SHP77 (cell line): ENCODE measurements at regions not wholly inside any gene's neighbourhood (a gene's known extent, or its start where the extent isn't known, plus 50 kb on each side); places are given as distances from the start of the nearest gene placed in this dataset.
"Not testable (repeated sequence)": the region's sequence is repeated elsewhere in the genome, so short reads cannot be mapped to it uniquely, and the experiment has no call there.

Experiments
- DNase-seq, 2 experiments: peaks; one replicate each; lab custom pipeline; 2025; lab: John Stamatoyannopoulos, UW

GRCh38 chr14:87309557-87309956 lies 683.4 kb downstream of the GALC start:
- no peak for DNase-seq

- no peak for DNase-seq
Measured at GRCh38 chr14:87306409-87307168, 686.4 kb downstream of the GALC start.

DNA sequence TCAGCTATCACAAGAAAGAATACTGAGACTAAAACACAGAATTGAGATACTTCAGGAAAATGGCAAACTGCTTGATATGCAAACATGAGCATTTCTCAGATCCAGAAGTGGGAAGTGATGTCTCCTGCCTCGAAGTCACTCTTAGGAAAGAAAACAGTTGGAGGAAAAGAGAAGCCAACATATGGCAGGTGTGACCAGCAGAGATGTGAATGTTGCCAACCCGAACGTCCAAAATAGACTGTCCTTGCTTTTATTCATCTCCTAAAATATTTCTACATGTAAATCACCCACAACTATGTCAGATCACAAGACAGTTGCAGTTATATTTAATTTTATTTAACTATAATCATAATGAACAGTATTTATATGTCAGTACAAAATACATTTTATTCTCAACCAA lies 687.6 kb downstream of the GALC start:
- DNase-seq = no peak

DNA sequence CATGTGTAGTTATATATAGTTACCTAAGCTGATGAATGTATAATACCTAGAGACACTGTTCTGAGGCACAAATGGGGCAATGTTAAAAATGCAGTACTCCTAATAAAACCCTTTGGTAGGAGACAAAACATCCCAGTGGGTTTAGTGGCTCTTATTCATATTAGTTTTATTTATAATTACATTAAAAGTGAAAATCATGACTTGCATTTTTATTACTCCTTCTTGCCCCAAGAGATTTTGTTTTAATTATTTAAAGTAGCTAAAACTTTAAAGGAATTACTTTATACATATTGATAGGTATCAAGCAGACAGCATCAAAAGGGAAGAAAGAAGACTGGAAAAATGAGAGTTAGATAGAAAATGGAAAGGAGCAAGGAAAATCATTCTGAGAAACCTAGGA lies 688.6 kb downstream of the GALC start:
- no peak for DNase-seq

DNA sequence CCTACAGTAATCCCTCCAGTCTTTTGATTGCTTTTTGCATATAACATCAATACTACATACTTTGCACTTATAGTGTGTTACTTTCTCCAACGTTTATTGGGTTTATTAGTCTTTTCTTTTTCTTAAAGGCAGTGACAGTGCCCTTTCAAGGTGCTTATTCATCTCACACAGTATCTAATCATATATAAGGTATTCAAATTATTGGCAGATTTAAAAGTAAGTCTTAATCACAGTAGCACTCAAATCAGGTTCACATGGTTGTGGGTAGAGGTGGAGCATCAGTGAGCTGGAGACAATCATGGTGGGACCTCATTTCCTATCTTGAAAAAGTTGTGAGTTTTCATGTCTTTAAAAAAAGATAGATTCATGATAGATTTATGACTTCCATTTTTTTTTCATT lies 706.2 kb downstream of the GALC start:
- no peak for DNase-seq

DNA sequence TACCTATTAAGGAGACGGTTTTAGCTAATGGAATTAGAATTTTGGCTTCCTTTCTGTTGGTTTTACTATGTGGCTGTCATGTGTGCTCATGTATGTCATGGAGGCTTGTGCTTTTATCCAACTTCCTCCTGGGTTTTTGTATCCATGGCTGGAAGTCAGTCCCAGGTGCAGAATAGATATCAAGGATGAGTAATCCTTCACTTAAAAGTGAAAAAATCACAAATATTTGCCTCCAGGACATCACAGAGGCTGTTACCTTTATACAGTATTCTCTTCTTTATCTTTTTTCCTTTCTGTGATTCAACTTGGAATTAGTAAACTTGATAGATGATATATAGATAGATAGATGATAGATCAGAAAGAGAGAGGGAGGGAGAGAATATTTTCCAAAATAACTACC lies 706.8 kb downstream of the GALC start:
- no peak for DNase-seq

- DNase-seq = no peak
Measured at GRCh38 chr14:87285506-87285905, 707.5 kb downstream of the GALC start.

- DNase-seq = no peak
Measured at GRCh38 chr14:87283547-87283946, 709.4 kb downstream of the GALC start.

DNA sequence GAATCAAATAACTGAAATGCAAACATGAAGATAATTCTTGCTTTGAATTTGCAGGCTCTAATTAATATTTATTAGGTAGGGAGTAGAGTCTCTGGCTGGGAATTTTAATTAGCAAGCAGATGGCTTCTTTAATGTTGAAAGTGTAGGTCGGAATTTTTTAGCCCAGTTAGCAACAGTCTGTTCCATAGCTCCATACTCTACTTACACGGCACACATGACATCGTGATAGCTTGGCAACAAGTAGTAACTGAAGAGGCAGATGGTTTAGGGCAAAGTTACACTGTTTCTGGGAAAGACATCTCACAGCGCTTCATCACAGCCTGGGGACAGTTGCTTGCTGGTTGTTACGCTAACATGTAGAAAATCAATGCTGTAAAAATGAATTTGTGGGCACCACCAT lies 710.7 kb downstream of the GALC start:
- DNase-seq = no peak

- DNase-seq = no peak
Measured at GRCh38 chr14:87278415-87278814, 714.6 kb downstream of the GALC start.

GRCh38 chr14:87271331-87271730 lies 721.7 kb downstream of the GALC start:
- no peak for DNase-seq

DNA sequence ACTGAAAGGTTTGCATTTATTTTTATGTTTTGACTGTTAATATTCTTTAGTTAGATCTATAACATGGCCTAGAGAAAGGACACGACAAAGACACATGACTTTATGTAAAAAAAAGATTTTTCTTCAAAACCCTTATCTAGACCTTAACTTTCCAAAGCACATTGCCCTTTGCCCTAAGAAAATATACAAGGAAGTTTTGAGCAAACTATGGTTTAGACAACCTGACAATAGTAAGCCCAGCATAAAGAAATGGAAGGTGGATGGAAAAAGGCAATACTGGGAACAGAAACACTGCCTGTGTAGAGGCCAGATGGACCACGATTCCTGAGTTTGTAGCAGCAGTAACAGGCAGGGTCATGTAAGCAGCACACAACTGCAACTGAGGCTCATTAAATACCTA lies 724.0 kb downstream of the GALC start:
- DNase-seq = no peak

DNA sequence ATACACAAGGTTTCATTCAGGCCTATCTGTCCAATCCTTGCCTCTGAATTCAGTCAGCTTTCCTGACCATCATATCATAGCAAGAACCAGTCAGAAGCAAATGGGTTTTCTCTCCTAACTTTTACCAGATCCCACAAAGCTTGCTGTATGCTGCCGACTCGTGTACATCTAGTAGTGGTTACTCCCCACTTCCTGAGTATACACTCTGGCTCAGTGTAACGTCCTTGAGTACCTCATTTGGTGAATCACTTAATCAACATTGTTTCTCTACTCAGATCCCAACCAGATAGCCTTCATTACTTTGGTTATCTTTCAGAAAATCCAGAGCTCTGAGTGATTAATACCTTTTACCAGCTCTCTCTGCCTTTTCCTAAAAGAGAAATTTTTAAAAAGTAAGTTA lies 728.2 kb downstream of the GALC start:
- DNase-seq = no peak

GRCh38 chr14:87264272-87264785 lies 728.7 kb downstream of the GALC start:
- no peak for DNase-seq

GRCh38 chr14:87261621-87262020 lies 731.4 kb downstream of the GALC start:
- no peak for DNase-seq

DNA sequence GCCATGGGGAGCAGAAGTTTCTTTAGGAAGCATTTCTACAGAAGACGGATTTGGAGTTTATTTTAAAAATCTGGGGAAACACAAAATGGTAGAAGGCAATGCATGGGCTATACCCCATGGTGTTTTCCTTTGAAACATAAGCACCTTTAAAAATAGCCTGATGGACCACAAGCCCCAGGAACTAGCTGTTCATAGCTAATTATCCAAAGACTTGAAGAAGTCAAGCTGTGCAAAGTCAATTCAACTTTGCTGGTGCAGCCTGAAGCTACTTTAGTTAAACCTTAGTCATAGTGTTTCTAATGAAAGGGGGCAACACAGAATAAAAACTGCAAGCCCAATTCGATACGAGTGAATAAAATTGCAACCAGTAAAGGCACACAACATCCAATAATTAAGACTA lies 732.5 kb downstream of the GALC start:
- no peak for DNase-seq

DNA sequence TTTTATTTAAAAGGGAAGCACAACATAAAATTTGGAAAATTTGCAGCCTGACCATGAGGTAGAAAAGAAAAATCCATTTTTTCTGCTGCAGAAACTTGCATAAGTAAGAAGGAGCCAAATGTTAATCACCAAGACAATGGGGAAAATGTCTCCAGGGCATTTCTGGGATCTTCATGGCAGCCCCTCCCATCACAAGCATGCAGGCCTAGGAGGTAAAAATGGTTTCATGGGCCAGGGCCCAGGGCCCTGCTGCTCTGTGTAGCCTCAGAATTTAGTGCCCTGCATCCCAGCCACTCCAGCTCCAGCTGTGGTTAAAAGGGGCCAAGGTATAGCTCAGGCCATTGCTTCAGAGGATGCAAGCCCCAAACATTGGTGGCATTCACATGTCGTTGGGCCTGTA lies 735.6 kb downstream of the GALC start:
- DNase-seq = no peak

GRCh38 chr14:87255058-87255457 lies 737.9 kb downstream of the GALC start:
- DNase-seq = no peak

GRCh38 chr14:87254331-87254874 lies 738.6 kb downstream of the GALC start:
- no peak for DNase-seq

GRCh38 chr14:87253791-87254190 lies 739.2 kb downstream of the GALC start:
- DNase-seq = not testable (repeated sequence)

- DNase-seq = no peak
Measured at GRCh38 chr14:87252103-87252502, 740.9 kb downstream of the GALC start.

DNA sequence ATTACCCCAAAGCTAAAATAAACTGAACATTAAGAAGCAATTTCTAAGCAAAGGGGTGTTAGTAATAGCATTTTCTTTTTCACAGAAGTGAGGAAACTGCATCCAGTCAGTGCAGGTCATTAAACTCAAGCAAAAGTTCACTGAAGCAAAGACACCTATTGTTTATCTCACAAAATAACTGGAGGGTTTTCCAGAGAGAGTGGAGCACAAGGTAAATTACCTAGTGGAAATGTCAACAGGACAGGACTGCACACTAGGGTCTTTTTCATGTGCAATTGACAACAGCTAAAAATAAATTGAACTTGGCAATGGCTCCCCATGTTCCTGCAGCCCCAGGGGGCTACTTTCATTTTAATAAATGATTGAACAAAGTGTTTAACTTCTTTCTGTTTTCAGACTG lies 742.0 kb downstream of the GALC start:
- DNase-seq = no peak

GRCh38 chr14:87241018-87241768 lies 751.8 kb downstream of the GALC start:
- no peak for DNase-seq
